Mesendoderm (in vitro differentiated cells): ENCODE measurements at regions not wholly inside any gene's neighbourhood (a gene's known extent, or its start where the extent isn't known, plus 50 kb on each side); places are given as distances from the start of the nearest gene placed in this dataset.

Experiments
- DNase-seq: peaks from one replicate; pipeline ENCODE4 v3.0.0; 2013
- H2AK5ac ChIP-seq: 2 replicates; pipeline ENCODE4 v1.6.1; 2013; ENCODE audit warnings: low read length, inconsistent platforms
- H2BK120ac ChIP-seq: 2 replicates; pipeline ENCODE4 v1.6.1; 2013; ENCODE audit warnings: low read depth, mild to moderate bottlenecking, low read length, moderate library complexity, mixed read lengths
- H2BK15ac ChIP-seq: replicated peaks from 2 replicates; pipeline ENCODE4 v1.6.1; 2013; ENCODE audit warnings: low read depth, mild to moderate bottlenecking, moderate library complexity
- H2BK5ac ChIP-seq: 2 replicates; pipeline ENCODE4 v1.6.1; 2013; ENCODE audit warnings: low read length, inconsistent platforms
- H3K18ac ChIP-seq: 2 replicates; pipeline ENCODE4 v1.6.1; 2013; ENCODE audit warnings: mild to moderate bottlenecking, low read length, mixed read lengths
- H3K23ac ChIP-seq: one replicate; pipeline ENCODE4 v1.6.1; 2013; ENCODE audit warnings: low read length
- H3K27ac ChIP-seq: 2 replicates; pipeline ENCODE4 v1.5.1; 2013; ENCODE audit warnings: low read depth, mild to moderate bottlenecking, inconsistent platforms, low read length, moderate library complexity
- H3K27me3 ChIP-seq: 2 replicates; pipeline ENCODE4 v1.6.1; 2013; ENCODE audit warnings: low read length, control low read depth, mild to moderate bottlenecking, inconsistent platforms; ENCODE audit not compliant: insufficient read depth, poor library complexity
- H3K36me3 ChIP-seq: 2 replicates; pipeline ENCODE4 v1.6.1; 2013; ENCODE audit warnings: low read length, inconsistent platforms; ENCODE audit not compliant: control insufficient read depth, insufficient read depth
- H3K4ac ChIP-seq: one replicate; pipeline ENCODE4 v1.6.1; 2013; ENCODE audit warnings: low read depth, mild to moderate bottlenecking, low read length, moderate library complexity
- H3K4me1 ChIP-seq: 2 replicates; pipeline ENCODE4 v1.6.1; 2013; ENCODE audit warnings: low read depth, low read length, inconsistent platforms; ENCODE audit not compliant: control insufficient read depth
- H3K4me2 ChIP-seq: 2 replicates; pipeline ENCODE4 v1.6.1; 2013; ENCODE audit warnings: low read length
- H3K4me3 ChIP-seq: 2 replicates; pipeline ENCODE4 v1.5.1; 2013; ENCODE audit warnings: mild to moderate bottlenecking, low read length
- H3K56ac ChIP-seq: one replicate; pipeline ENCODE4 v1.6.1; 2013; ENCODE audit warnings: low read length
- H3K79me1 ChIP-seq: 2 replicates; pipeline ENCODE4 v1.6.1; 2013; ENCODE audit warnings: low read length, inconsistent platforms
- H3K79me2 ChIP-seq: 2 replicates; pipeline ENCODE4 v1.6.1; 2013; ENCODE audit warnings: mild to moderate bottlenecking, low read length; ENCODE audit not compliant: control insufficient read depth, insufficient read depth
- H3K9ac ChIP-seq: 2 replicates; pipeline ENCODE4 v1.6.1; 2013; ENCODE audit warnings: low read length, inconsistent platforms
- H4K5ac ChIP-seq: one replicate; pipeline ENCODE4 v1.6.1; 2013; ENCODE audit warnings: low read length
- H4K8ac ChIP-seq: one replicate; pipeline ENCODE4 v1.6.1; 2013; ENCODE audit warnings: low read depth, mild to moderate bottlenecking, control low read depth, low read length, moderate library complexity
- WGBS: extraction: QIAGEN DNeasy Blood & Tissue Kit; methylation state at CpG from one replicate; pipeline ENCODE4 v1.1.7; 2013; ENCODE audit warnings: low lambda C conversion rate, missing lambda C conversion rate; ENCODE audit not compliant: insufficient coverage; ENCODE audit errors: extremely low coverage; 5-methylcytosine and 5-hydroxymethylcytosine counted together

DNA sequence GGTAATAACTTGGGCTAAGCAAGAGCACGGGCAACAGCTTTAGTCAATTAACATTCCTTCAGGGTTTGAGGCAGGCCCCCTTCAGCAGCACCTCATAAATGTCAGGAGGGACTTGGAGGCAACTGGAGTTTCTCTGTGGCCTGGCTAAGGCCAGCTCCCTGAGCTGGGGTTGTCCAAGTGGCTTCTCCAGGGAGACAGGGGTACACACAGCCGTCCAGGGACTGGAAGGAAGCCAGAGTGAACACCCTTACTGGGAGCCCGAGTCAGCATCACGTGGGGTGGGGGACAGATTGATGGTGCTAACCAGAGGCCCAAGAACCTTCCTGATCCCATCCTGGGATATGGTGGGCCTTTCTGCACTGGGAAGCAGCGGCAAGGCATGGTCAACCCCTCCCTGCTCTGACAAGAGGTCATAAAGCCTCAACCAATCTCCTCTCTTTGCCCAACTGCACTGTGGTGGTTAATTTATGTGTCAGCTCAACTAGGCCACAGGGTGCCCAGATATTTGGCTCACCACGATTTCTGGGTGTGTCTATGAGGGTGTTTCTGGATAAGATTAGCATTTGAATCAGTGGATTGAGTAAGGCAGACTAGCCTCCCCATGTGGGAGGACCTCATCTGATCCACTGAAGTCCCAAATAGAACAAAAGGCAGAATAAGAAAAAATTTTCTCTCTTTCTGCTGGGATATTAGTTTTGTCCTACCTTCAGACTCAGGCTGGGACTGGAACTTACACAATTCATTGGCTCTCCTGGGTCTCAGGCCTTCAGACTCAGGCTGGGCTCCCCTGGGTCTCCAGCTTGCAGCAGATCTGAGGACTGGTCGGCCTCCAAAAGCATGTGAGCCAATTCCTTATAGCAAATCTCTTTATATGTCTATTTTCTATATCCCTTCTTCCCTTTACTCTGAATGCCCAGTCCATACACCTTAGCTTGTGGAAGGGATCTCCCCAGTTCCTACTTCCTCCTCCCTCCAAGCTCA lies 127.2 kb upstream of the LARP1 start:
- WGBS: no CpG with 5 or more reads among the region's 7 CpGs
- Histone ChIP-seq H3K27ac (no peak overlapping the region), H3K18ac (no peak overlapping the region), H3K4me1 (no peaks in the 10 kb centered on the region), H3K4ac (no peak overlapping the region), H3K79me2 (no peaks in the 10 kb centered on the region), H3K9ac (no peak overlapping the region), H3K23ac (no peak overlapping the region), H2BK15ac (no peak overlapping the region), H4K5ac (no peak overlapping the region), H3K36me3 (no peaks in the 10 kb centered on the region), H2AK5ac (no peak overlapping the region), H3K27me3 (no peaks in the 10 kb centered on the region), H3K56ac (no peak overlapping the region), H2BK5ac (no peak overlapping the region), H3K4me3 (no peak overlapping the region), H3K4me2 (no peak overlapping the region), H2BK120ac (no peak overlapping the region), H3K79me1 (no peaks in the 10 kb centered on the region), H4K8ac (no peak overlapping the region)
- no peak for DNase-seq

DNA sequence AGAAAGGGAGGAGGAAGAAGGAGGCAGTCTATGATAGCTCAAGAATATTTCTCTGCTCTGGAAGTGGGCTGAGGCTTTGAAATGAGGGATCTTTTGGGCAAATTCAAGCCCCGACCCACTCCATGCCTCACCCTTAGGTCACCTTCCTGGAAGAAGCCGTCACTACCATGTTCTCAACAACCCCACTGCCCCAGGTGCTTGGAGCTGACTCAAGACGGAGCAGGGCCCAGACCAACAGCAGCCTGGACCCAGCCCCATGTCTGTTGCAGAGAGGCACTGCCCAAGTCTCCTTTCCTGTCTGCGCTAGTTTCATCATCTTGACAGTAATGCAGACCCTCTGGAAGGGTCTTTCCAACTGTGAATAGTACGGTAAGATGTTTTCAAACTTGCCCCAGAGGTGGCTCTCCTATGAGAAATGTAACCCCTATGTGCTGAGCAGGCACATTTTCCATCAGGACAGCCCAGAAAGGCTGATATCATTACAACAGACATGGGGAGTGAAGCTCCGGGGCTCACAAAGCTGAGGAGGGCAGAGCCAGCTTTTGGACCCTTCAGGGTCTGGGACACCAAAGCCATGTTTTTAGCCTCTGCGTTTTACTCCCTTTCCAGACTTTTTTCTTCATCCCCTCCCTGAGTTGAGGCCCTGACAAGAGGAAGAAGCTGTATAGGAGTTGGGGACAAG lies 128.2 kb upstream of the LARP1 start:
- H2AK5ac ChIP-seq: no peak overlapping the region
- no peaks in the 10 kb centered on the region for H3K4me1 ChIP-seq
- DNase-seq: no peak
- H3K56ac ChIP-seq: no peak overlapping the region
- H3K18ac ChIP-seq: no peak overlapping the region
- H3K9ac ChIP-seq: no peak overlapping the region
- no peaks in the 10 kb centered on the region for H3K79me2 ChIP-seq
- H3K36me3 ChIP-seq: no peaks in the 10 kb centered on the region
- H3K4ac ChIP-seq: no peak overlapping the region
- no peak overlapping the region for H4K8ac ChIP-seq
- no peak overlapping the region for H4K5ac ChIP-seq
- no peak overlapping the region for H2BK120ac ChIP-seq
- H3K79me1 ChIP-seq: no peaks in the 10 kb centered on the region
- no peak overlapping the region for H3K27ac ChIP-seq
- no CpG with 5 or more reads among the region's 7 CpGs for WGBS
- no peak overlapping the region for H2BK5ac ChIP-seq
- H3K4me3 ChIP-seq: no peak overlapping the region
- H3K23ac ChIP-seq: no peak overlapping the region
- H3K27me3 ChIP-seq: no peaks in the 10 kb centered on the region
- H2BK15ac ChIP-seq: no peak overlapping the region
- no peak overlapping the region for H3K4me2 ChIP-seq

DNA sequence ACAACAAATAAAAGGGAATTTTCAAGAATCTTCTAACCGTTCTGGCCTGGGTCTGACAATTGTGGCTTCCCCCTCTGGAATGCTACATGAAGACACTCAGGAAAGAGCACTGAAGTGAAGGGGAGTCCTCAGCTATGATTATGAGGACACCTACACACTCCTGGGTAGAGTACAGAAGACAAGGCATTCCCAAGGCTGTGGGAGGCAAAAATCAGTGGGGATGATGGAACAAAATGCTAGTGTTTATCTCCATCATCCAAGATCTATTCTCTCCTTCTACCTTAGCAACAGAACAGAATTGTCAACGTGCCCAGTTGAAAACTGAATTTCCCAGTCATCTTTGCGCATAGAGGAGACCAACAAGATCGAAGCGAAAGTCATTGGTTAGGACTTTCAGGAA lies 130.1 kb upstream of the LARP1 start:
- DNase-seq: no peak
- Histone ChIP-seq H3K36me3 (no peaks in the 10 kb centered on the region), H3K4ac (no peak overlapping the region), H3K4me1 (no peaks in the 10 kb centered on the region), H3K9ac (no peak overlapping the region), H2BK5ac (no peak overlapping the region), H2BK15ac (no peak overlapping the region), H3K4me3 (no peak overlapping the region), H4K8ac (no peak overlapping the region), H2BK120ac (no peak overlapping the region), H3K4me2 (no peak overlapping the region), H3K27me3 (no peaks in the 10 kb centered on the region), H2AK5ac (no peak overlapping the region), H4K5ac (no peak overlapping the region), H3K23ac (no peak overlapping the region), H3K18ac (no peak overlapping the region), H3K79me2 (no peaks in the 10 kb centered on the region), H3K79me1 (no peaks in the 10 kb centered on the region), H3K27ac (no peak overlapping the region), H3K56ac (no peak overlapping the region)
- WGBS: no CpG with 5 or more reads among the region's 5 CpGs

DNA sequence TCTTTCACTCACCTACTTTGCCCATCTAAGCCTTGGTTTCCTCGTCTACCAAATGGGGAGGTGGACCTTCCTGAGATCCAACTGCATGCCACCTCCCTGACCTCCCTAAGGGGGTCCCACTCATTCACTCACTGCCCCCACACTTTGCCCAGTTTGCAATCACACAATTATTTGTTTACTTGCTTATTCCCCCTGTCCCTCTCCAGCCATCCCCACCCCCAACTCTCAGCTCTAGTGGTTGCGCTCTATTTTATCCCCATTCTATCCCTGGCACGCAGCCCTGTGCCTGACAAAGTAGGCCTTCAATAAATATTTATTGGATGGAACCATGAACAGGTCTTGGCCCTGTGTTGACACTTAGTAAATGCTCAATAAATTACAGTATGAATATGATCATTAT lies 130.8 kb upstream of the LARP1 start:
- Histone ChIP-seq H4K5ac (no peak overlapping the region), H4K8ac (no peak overlapping the region), H3K27ac (no peak overlapping the region), H2BK5ac (no peak overlapping the region), H2BK15ac (no peak overlapping the region), H3K36me3 (no peaks in the 10 kb centered on the region), H3K4me1 (no peaks in the 10 kb centered on the region), H3K27me3 (no peaks in the 10 kb centered on the region), H3K4me2 (no peak overlapping the region), H3K4me3 (no peak overlapping the region), H3K18ac (no peak overlapping the region), H3K79me2 (no peaks in the 10 kb centered on the region), H2BK120ac (no peak overlapping the region), H3K23ac (no peak overlapping the region), H2AK5ac (no peak overlapping the region), H3K56ac (no peak overlapping the region), H3K9ac (no peak overlapping the region), H3K4ac (no peak overlapping the region), H3K79me1 (no peaks in the 10 kb centered on the region)
- no peak for DNase-seq
- WGBS: no CpG with 5 or more reads among the region's 3 CpGs

DNA sequence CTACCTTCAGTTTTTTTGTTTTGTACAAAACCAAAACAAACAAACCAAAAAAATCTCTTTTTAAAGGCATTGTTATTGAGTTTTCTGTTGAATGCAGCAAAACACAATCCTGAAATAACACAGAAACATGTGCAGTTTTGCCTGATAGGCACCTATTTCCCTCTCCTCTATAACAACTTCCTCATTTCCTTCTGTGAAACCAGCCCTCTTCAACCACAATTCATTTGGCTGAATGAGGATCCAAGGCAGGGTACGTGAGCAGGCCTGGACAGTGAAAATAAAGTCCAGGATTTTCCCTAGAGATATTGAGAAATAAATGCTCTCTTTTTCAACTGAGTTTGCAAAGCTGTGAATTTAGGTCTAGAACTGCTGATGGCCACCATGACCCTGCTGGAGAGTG lies 134.8 kb upstream of the LARP1 start:
- Histone ChIP-seq H3K79me1 (no peaks in the 10 kb centered on the region), H3K4me2 (no peak overlapping the region), H3K4ac (no peak overlapping the region), H3K23ac (no peak overlapping the region), H4K5ac (no peak overlapping the region), H2BK5ac (no peak overlapping the region), H3K36me3 (no peaks in the 10 kb centered on the region), H3K9ac (no peak overlapping the region), H2AK5ac (no peak overlapping the region), H4K8ac (no peak overlapping the region), H3K18ac (no peak overlapping the region), H3K79me2 (no peaks in the 10 kb centered on the region), H3K4me1 (no peaks in the 10 kb centered on the region), H3K27ac (no peak overlapping the region), H3K4me3 (no peak overlapping the region), H3K56ac (no peak overlapping the region), H3K27me3 (no peaks in the 10 kb centered on the region), H2BK15ac (no peak overlapping the region), H2BK120ac (no peak overlapping the region)
- no CpG with 5 or more reads among the region's 1 CpG for WGBS
- no peak for DNase-seq
